HCT116 (cell line): ENCODE measurements at regions not wholly inside any gene's neighbourhood (a gene's known extent, or its start where the extent isn't known, plus 50 kb on each side); places are given as distances from the start of the nearest gene placed in this dataset.

ENCODE experiments used
- ATAC-seq: fragments of 200-7000 bp; cut with Tn5 transposase; 2 replicates; pipeline ENCODE4 v1.9.1; 2020; ENCODE audit warnings: mild to moderate bottlenecking, moderate library complexity
- BruUV-seq: library from RNA; stranded (reverse); fragments of 400-500 nt; replicated peaks from 2 replicates; lab custom pipeline; 2021; lab: Mats Ljungman, UMichigan
- CTCF ChIA-PET: fragments of 300-600 bp; sonication (Branson Sonifier 250); formaldehyde crosslinking; loops from one replicate; lab custom pipeline; 2021; ENCODE audit warnings: antibody characterized with exemption; lab: Charles Lee
- POLR2A ChIA-PET: fragments of 300-600, 350-600 bp; sonication (Branson Sonifier 250); formaldehyde crosslinking; loops from one replicate; lab custom pipeline; 2021; ENCODE audit warnings: antibody characterized with exemption; lab: Charles Lee
- RAD21 ChIA-PET, 2 experiments: fragments of 300-600 bp; sonication (Branson Sonifier 250); formaldehyde crosslinking; loops; one replicate each; lab custom pipeline; 2023; ENCODE audit warnings: low total read pairs in 2 of 2; ENCODE audit not compliant: uncharacterized antibody in 2 of 2, unreplicated experiment in 2 of 2, low non-redundant PET in 1 of 2; lab: Charles Lee
- DNase-seq: peaks from one replicate; pipeline ENCODE4 v3.0.0-alpha.2; 2010; ENCODE audit warnings: low read depth, low spot score
- H2AFZ ChIP-seq: fragments of 200-600 bp; shearing (Covaris generic), sonication (generic); 2 replicates; pipeline ENCODE4 v1.6.1; 2017; ENCODE audit warnings: low read depth, mixed run types, mixed read lengths, antibody characterized with exemption, low read length; ENCODE audit not compliant: poor library complexity, severe bottlenecking
- H3K27ac ChIP-seq: 2 replicates; pipeline ENCODE4 v1.5.1; 2012; ENCODE audit warnings: low read depth, low read length
- H3K27me3 ChIP-seq: fragments of 200-600 bp; sonication (generic); 2 replicates; pipeline ENCODE4 v1.6.1; 2016; ENCODE audit warnings: mixed run types, low read length, mixed read lengths; ENCODE audit not compliant: insufficient read depth
- H3K36me3 ChIP-seq, 2 experiments: fragments of 200-500 bp in 1 of 2; fragments of 200-600 bp in 1 of 2; sonication (Bioruptor generic) in 1 of 2; sonication (generic) in 1 of 2; 2 replicates each; pipeline versions ENCODE4 v1.5.1 to v1.6.1; 2014 to 2016; ENCODE audit warnings: low read length in 2 of 2, inconsistent platforms in 1 of 2, mixed read lengths in 1 of 2, mixed run types in 1 of 2; ENCODE audit not compliant: insufficient read depth in 2 of 2, control insufficient read depth in 1 of 2
- H3K4me1 ChIP-seq, 2 experiments: fragments of 200-600 bp in 1 of 2; sonication (generic) in 1 of 2; 2 replicates each; pipeline versions ENCODE4 v1.5.1 to v1.6.1; 2012 to 2017; ENCODE audit warnings: low read length in 2 of 2, inconsistent platforms in 1 of 2, mild to moderate bottlenecking in 1 of 2, mixed read lengths in 1 of 2, mixed run types in 1 of 2, moderate library complexity in 1 of 2; ENCODE audit not compliant: insufficient read depth in 2 of 2, control insufficient read depth in 1 of 2
- H3K4me2 ChIP-seq: fragments of 200-600 bp; sonication (generic); 2 replicates; pipeline ENCODE4 v1.6.1; 2017; ENCODE audit warnings: mixed run types, low read length, mixed read lengths
- H3K4me3 ChIP-seq, 2 experiments: fragments of 200-600 bp in 1 of 2; sonication (generic) in 1 of 2; replicated peaks in 1 of 2; 2 replicates each; pipeline ENCODE4 v1.5.1; 2011 to 2016; ENCODE audit warnings: low read length in 2 of 2, control low read depth in 1 of 2, low read depth in 1 of 2, mild to moderate bottlenecking in 1 of 2, mixed read lengths in 1 of 2, mixed run types in 1 of 2
- H3K79me2 ChIP-seq: fragments of 200-600 bp; sonication (generic); 2 replicates; pipeline ENCODE4 v1.6.1; 2017; ENCODE audit warnings: mild to moderate bottlenecking, mixed run types, low read length, moderate library complexity, mixed read lengths; ENCODE audit not compliant: insufficient read depth
- H3K9ac ChIP-seq: fragments of 200-600 bp; sonication (generic); 2 replicates; pipeline ENCODE4 v1.6.1; 2016; ENCODE audit warnings: low read length, mixed read lengths
- H3K9me2 ChIP-seq: fragments of 200-600 bp; sonication (generic), shearing (Covaris generic); 2 replicates; pipeline ENCODE4 v1.6.1; 2017; ENCODE audit warnings: mixed run types, mild to moderate bottlenecking, moderate library complexity; ENCODE audit not compliant: insufficient read depth
- H3K9me3 ChIP-seq, 2 experiments: fragments of 200-500 bp in 1 of 2; fragments of 200-600 bp in 1 of 2; sonication (Bioruptor generic) in 1 of 2; sonication (generic) in 1 of 2; 2 replicates each; pipeline ENCODE4 v1.6.1; 2014 to 2017; ENCODE audit warnings: low read length in 2 of 2, mixed read lengths in 2 of 2, inconsistent platforms in 1 of 2, low read depth in 1 of 2, mild to moderate bottlenecking in 1 of 2, mixed run types in 1 of 2, moderate library complexity in 1 of 2; ENCODE audit not compliant: control insufficient read depth in 1 of 2, insufficient read depth in 1 of 2
- H4K20me1 ChIP-seq: fragments of 200-600 bp; sonication (generic), shearing (Covaris generic); 2 replicates; pipeline ENCODE4 v1.6.1; 2017; ENCODE audit warnings: mixed run types, mild to moderate bottlenecking, moderate library complexity; ENCODE audit not compliant: insufficient read depth
- ATF3 ChIP-seq: IDR thresholded peaks from 2 replicates; pipeline ENCODE4 v1.6.1; 2012
- CBX3 ChIP-seq: IDR thresholded peaks from 2 replicates; pipeline ENCODE4 v1.6.1; 2012; ENCODE audit warnings: low read depth
- CEBPB ChIP-seq: IDR thresholded peaks from 2 replicates; pipeline ENCODE4 v1.6.1; 2012; ENCODE audit warnings: low read depth
- EZH2 ChIP-seq: fragments of 200-600 bp; sonication (generic); IDR thresholded peaks from 2 replicates; pipeline ENCODE4 v1.6.1; 2017; ENCODE audit warnings: antibody characterized with exemption, mixed run types
- POLR2A ChIP-seq: IDR thresholded peaks from 2 replicates; pipeline ENCODE4 v1.7.0; 2011; ENCODE audit warnings: borderline replicate concordance; ENCODE audit not compliant: insufficient read depth, insufficient read length; ENCODE audit errors: extremely low read depth
- SIN3A ChIP-seq: IDR thresholded peaks from 2 replicates; pipeline ENCODE4 v1.6.1; 2012; ENCODE audit warnings: low read depth
- SP1 ChIP-seq: IDR thresholded peaks from 2 replicates; pipeline ENCODE4 v1.6.1; 2012; ENCODE audit warnings: low read depth
- SRF ChIP-seq: IDR thresholded peaks from 2 replicates; pipeline ENCODE4 v1.6.1; 2012; ENCODE audit warnings: low read depth
- ZFX ChIP-seq: fragments of 450-650 bp; IDR thresholded peaks from 2 replicates; pipeline ENCODE4 v1.6.1; 2017
- intact Hi-C: fragments of 100-400 bp; cut with micrococcal nuclease; formaldehyde crosslinking; loops from 2 replicates; pipeline ENCODE4 v1.10.0; 2022

- H3K4me3 ChIP-seq: no peak overlapping the region
- ChIA-PET POLR2A (no interaction called here), CTCF (no interaction called here), RAD21 (no interaction called here)
- no TSS peak for BruUV-seq
- no peak overlapping the region for H3K27ac ChIP-seq
- H3K9ac ChIP-seq: no peak overlapping the region
- no peaks in the 10 kb centered on the region for H3K36me3 ChIP-seq
- no peak for ATAC-seq
- H2AFZ ChIP-seq: no peak overlapping the region
- no peaks in the 10 kb centered on the region for H3K27me3 ChIP-seq
- no peaks in the 10 kb centered on the region for H4K20me1 ChIP-seq
- H3K79me2 ChIP-seq: no peaks in the 10 kb centered on the region
- no peaks in the 10 kb centered on the region for H3K4me1 ChIP-seq
- intact Hi-C loops: no loop called here
- H3K9me3 ChIP-seq: no peaks in the 10 kb centered on the region
- TF ChIP-seq SIN3A (no peak), CBX3 (no peak), CEBPB (no peak), POLR2A (no peak), EZH2 (no peak), ATF3 (no peak)
- DNase-seq: no peak
- H3K4me2 ChIP-seq: no peak overlapping the region
- no peaks in the 10 kb centered on the region for H3K9me2 ChIP-seq
Observed at GRCh38 chr12:74031045-74031444, 506.6 kb upstream of the ATXN7L3B start.

GRCh38 chr12:74033531-74033930 lies 504.1 kb upstream of the ATXN7L3B start:
- no TSS peak for BruUV-seq
- Histone ChIP-seq H3K9ac (no peak overlapping the region), H3K4me1 (no peaks in the 10 kb centered on the region), H3K27me3 (no peaks in the 10 kb centered on the region), H4K20me1 (no peaks in the 10 kb centered on the region), H3K27ac (no peak overlapping the region), H3K36me3 (no peaks in the 10 kb centered on the region), H3K9me2 (no peaks in the 10 kb centered on the region), H3K79me2 (no peaks in the 10 kb centered on the region), H3K9me3 (no peaks in the 10 kb centered on the region), H2AFZ (no peak overlapping the region), H3K4me2 (no peak overlapping the region), H3K4me3 (no peak overlapping the region)
- RAD21 ChIA-PET: no interaction called here
- CTCF ChIA-PET: interaction anchor here (2.4 kb wide), 1 partner anchor 11 kb away, joined by 7 read pairs; no protein-coding TSS in a partner anchor
- TF ChIP-seq ZFX (no peak), POLR2A (no peak), SP1 (no peak), ATF3 (no peak), SRF (no peak)
- DNase-seq: no peak
- ATAC-seq: no peak
- intact Hi-C loops: no loop called here
- POLR2A ChIA-PET: no interaction called here
